Astrocyte (in vitro differentiated cells and primary cell): ENCODE measurements at regions not wholly inside any gene's neighbourhood (a gene's known extent, or its start where the extent isn't known, plus 50 kb on each side); places are given as distances from the start of the nearest gene placed in this dataset.

ENCODE experiments used
- DNase-seq: peaks from one replicate; pipeline ENCODE4 v3.0.0-alpha.2; 2010; ENCODE audit warnings: low read depth
- FAIRE-seq: peaks from 2 replicates; lab custom pipeline; 2011; peaks lifted over from hg19 to GRCh38; lab: Jason Lieb, UNC
- H2AFZ ChIP-seq: 2 replicates; pipeline ENCODE4 v1.6.0; 2012; ENCODE audit warnings: low read depth, low read length, inconsistent platforms
- H3K27ac ChIP-seq: 2 replicates; pipeline ENCODE4 v1.5.1; 2011; ENCODE audit warnings: low read depth, low read length, inconsistent platforms
- H3K27me3 ChIP-seq: 2 replicates; pipeline ENCODE4 v1.6.0; 2011; ENCODE audit warnings: low read length, inconsistent platforms; ENCODE audit not compliant: insufficient read depth
- H3K36me3 ChIP-seq: 2 replicates; pipeline ENCODE4 v1.5.1; 2011; ENCODE audit warnings: low read length, inconsistent platforms; ENCODE audit not compliant: insufficient read depth
- H3K4me1 ChIP-seq: 2 replicates; pipeline ENCODE4 v1.5.1; 2011; ENCODE audit warnings: low read length, inconsistent platforms; ENCODE audit not compliant: insufficient read depth
- H3K4me2 ChIP-seq: 2 replicates; pipeline ENCODE4 v1.6.0; 2012; ENCODE audit warnings: low read length, inconsistent platforms
- H3K4me3 ChIP-seq: 2 replicates; pipeline ENCODE4 v1.5.1; 2011; ENCODE audit warnings: low read depth, mild to moderate bottlenecking, low read length, inconsistent platforms; ENCODE audit not compliant: insufficient read depth
- H3K79me2 ChIP-seq: 2 replicates; pipeline ENCODE4 v1.6.0; 2012; ENCODE audit warnings: mild to moderate bottlenecking, low read length, inconsistent platforms; ENCODE audit not compliant: insufficient read depth
- H3K9ac ChIP-seq: 2 replicates; pipeline ENCODE4 v1.6.0; 2012; ENCODE audit warnings: mild to moderate bottlenecking, low read length, inconsistent platforms
- H3K9me3 ChIP-seq: 2 replicates; pipeline ENCODE4 v1.5.1; 2012; ENCODE audit warnings: low read depth, mild to moderate bottlenecking, low read length, inconsistent platforms; ENCODE audit not compliant: insufficient read depth
- H4K20me1 ChIP-seq: 2 replicates; pipeline ENCODE4 v1.6.0; 2012; ENCODE audit warnings: low read length, inconsistent platforms; ENCODE audit not compliant: insufficient read depth
- H3K27ac Mint-ChIP-seq: one replicate; pipeline ENCODE4 v1.8.0; 2021; ENCODE audit warnings: mild to moderate bottlenecking, mixed read lengths; ENCODE audit not compliant: unreplicated experiment
- H3K27me3 Mint-ChIP-seq: one replicate; pipeline ENCODE4 v1.8.0; 2021; ENCODE audit warnings: low read depth, mixed read lengths; ENCODE audit not compliant: unreplicated experiment
- H3K36me3 Mint-ChIP-seq: one replicate; pipeline ENCODE4 v1.8.0; 2021; ENCODE audit warnings: low read depth, mixed read lengths; ENCODE audit not compliant: unreplicated experiment
- H3K4me1 Mint-ChIP-seq: one replicate; pipeline ENCODE4 v1.8.0; 2021; ENCODE audit warnings: low read depth, mixed read lengths; ENCODE audit not compliant: unreplicated experiment
- H3K4me3 Mint-ChIP-seq: one replicate; pipeline ENCODE4 v1.8.0; 2021; ENCODE audit warnings: mild to moderate bottlenecking, moderate library complexity, mixed read lengths; ENCODE audit not compliant: unreplicated experiment
- H3K9me3 Mint-ChIP-seq: one replicate; pipeline ENCODE4 v1.8.0; 2021; ENCODE audit warnings: mild to moderate bottlenecking, mixed read lengths; ENCODE audit not compliant: unreplicated experiment
- EZH2 ChIP-seq: IDR thresholded peaks from 2 replicates; pipeline ENCODE4 v1.6.1; 2012; ENCODE audit warnings: mild to moderate bottlenecking, low read length, inconsistent platforms; ENCODE audit not compliant: insufficient read depth
- TF ChIP-seq, protein P1 (sequence below): IDR thresholded peaks from 2 replicates; pipeline ENCODE4 v1.5.1; 2011; ENCODE audit warnings: low read depth, mild to moderate bottlenecking, inconsistent platforms, low read length, moderate library complexity; ENCODE audit not compliant: insufficient read depth

DNA sequence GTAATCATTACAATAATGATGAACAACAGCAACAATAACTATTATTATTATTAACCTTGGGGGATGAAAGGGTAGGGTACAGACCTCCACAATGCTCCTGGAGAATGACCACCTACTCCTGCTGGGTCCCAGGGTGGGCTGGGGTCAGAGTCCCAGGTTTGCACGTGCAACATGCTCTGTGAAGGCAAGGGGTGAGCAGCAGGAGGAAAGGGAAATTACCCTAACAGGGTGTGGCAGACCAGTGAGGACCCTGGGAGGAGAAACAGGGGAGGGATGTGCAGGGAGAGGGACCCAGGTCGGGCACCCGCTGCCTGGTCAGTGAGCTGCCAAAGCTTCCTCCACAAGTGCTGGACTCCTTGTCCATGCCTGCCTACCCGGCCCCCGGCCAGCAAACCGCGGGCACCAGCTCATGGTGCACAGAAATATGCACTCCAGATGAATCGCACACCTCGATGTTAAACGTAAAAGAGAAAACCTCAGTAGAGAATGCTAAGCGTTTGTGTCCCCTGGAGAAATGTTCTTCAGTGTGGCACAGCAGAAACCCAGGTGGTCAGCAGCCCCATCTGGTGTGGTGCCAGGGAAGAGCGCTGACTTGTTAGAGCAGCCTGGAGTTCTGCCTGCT, 767.1 kb downstream of the KCNJ18 start:
- H3K79me2 ChIP-seq, result no peaks in the 10 kb centered on the region

DNA sequence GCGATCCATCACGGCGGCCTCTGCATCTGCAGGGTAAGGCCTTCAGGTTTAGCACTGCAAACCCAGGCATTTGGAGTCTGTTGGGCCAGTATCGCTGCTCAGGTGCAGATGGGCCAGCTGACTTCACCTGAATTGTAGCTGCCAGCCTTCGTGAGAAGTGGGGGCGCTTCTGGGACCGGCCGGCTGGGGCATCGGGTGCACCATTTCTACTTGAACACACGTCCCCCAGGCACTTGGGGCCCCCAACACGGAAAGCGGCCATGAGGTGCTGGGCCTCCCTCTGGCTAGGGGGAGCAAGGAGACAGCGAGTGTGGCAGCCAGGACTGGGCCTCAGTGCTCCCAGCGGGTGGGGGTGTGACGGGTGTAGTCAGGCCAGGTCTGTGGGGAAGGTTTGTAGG, 767.6 kb downstream of the KCNJ18 start:
- no peak for TF ChIP-seq EZH2
- TF ChIP-seq, protein P1, sequence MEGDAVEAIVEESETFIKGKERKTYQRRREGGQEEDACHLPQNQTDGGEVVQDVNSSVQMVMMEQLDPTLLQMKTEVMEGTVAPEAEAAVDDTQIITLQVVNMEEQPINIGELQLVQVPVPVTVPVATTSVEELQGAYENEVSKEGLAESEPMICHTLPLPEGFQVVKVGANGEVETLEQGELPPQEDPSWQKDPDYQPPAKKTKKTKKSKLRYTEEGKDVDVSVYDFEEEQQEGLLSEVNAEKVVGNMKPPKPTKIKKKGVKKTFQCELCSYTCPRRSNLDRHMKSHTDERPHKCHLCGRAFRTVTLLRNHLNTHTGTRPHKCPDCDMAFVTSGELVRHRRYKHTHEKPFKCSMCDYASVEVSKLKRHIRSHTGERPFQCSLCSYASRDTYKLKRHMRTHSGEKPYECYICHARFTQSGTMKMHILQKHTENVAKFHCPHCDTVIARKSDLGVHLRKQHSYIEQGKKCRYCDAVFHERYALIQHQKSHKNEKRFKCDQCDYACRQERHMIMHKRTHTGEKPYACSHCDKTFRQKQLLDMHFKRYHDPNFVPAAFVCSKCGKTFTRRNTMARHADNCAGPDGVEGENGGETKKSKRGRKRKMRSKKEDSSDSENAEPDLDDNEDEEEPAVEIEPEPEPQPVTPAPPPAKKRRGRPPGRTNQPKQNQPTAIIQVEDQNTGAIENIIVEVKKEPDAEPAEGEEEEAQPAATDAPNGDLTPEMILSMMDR, result no peak
- Histone ChIP-seq H3K4me1 (no peaks in the 10 kb centered on the region), H3K27ac (no peak overlapping the region), H3K27me3 (no peaks in the 10 kb centered on the region), H3K9me3 (peaks cover 4% of the 10 kb centered on the region), H3K9ac (no peak overlapping the region), H3K4me2 (no peak overlapping the region), H3K4me3 (no peak overlapping the region), H3K36me3 (no peaks in the 10 kb centered on the region), H3K79me2 (no peaks in the 10 kb centered on the region), H4K20me1 (no peaks in the 10 kb centered on the region), H2AFZ (no peak overlapping the region)
- no peak overlapping the region for H3K27ac Mint-ChIP-seq
- no peaks in the 10 kb centered on the region for H3K27me3 Mint-ChIP-seq
- no peak overlapping the region for H3K4me3 Mint-ChIP-seq
- peaks cover 19% of the 10 kb centered on the region for H3K9me3 Mint-ChIP-seq
- no peak for FAIRE-seq
- no peaks in the 10 kb centered on the region for H3K36me3 Mint-ChIP-seq
- no peak for DNase-seq
- no peaks in the 10 kb centered on the region for H3K4me1 Mint-ChIP-seq

More for the DNA sequence above, 767.1 kb downstream of the KCNJ18 start:
- Mint-ChIP-seq H3K36me3 (no peaks in the 10 kb centered on the region), H3K9me3 (peaks cover 18% of the 10 kb centered on the region), H3K27me3 (no peaks in the 10 kb centered on the region), H3K27ac (no peak overlapping the region), H3K4me1 (no peaks in the 10 kb centered on the region), H3K4me3 (no peak overlapping the region)
- peaks cover 5% of the 10 kb centered on the region for H3K9me3 ChIP-seq
- H3K9ac ChIP-seq, result no peak overlapping the region
- H3K4me3 ChIP-seq, result no peak overlapping the region
- TF ChIP-seq, protein P1, result no peak
- TF ChIP-seq EZH2, result no peak
- no peak overlapping the region for H2AFZ ChIP-seq
- no peak overlapping the region for H3K4me2 ChIP-seq
- H3K36me3 ChIP-seq, result no peaks in the 10 kb centered on the region
- no peak overlapping the region for H3K27ac ChIP-seq
- FAIRE-seq (no peak), DNase-seq (no peak)
- no peaks in the 10 kb centered on the region for H4K20me1 ChIP-seq
- no peaks in the 10 kb centered on the region for H3K4me1 ChIP-seq
- H3K27me3 ChIP-seq, result no peaks in the 10 kb centered on the region

DNA sequence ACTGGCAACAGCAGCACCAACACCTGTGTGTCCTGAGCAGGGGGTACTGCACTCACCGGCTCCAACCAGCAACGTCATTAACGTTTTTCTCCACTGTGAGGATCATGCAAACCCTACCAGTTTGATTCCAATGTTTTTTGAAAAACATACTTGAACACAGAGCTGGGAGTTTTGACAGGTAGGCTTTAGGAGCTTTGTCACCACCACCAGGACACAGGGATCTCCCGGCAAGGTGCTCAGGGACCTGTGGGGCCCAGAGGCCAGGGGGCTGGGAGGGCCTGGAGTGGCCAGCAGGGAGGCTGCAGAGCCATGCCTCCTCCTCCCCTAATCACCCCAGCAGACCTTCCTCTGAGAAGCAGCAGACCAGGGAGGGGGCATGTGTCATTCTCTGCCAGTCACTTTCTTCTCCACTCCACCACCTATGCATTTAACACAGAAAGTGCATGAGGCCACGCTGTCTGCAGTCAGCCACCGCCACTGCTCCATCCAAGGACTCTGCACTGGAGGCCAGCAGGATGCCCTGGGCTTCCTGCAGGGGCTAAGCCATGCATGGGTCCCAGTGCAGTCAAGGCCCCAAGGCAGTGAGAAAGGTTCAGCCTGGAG, 768.2 kb downstream of the KCNJ18 start:
- Histone ChIP-seq H3K4me2 (no peak overlapping the region), H3K9ac (no peak overlapping the region), H4K20me1 (no peaks in the 10 kb centered on the region), H3K27me3 (no peaks in the 10 kb centered on the region), H3K4me1 (no peaks in the 10 kb centered on the region), H3K27ac (no peak overlapping the region), H2AFZ (no peak overlapping the region), H3K4me3 (no peak overlapping the region), H3K79me2 (no peaks in the 10 kb centered on the region), H3K9me3 (no peaks in the 10 kb centered on the region), H3K36me3 (no peaks in the 10 kb centered on the region)
- H3K4me3 Mint-ChIP-seq, result no peak overlapping the region
- H3K27me3 Mint-ChIP-seq, result no peaks in the 10 kb centered on the region
- no peak overlapping the region for H3K27ac Mint-ChIP-seq
- peaks cover 19% of the 10 kb centered on the region for H3K9me3 Mint-ChIP-seq
- H3K36me3 Mint-ChIP-seq, result no peaks in the 10 kb centered on the region
- TF ChIP-seq EZH2, result no peak
- TF ChIP-seq, protein P1, result no peak
- FAIRE-seq (no peak), DNase-seq (no peak)
- no peaks in the 10 kb centered on the region for H3K4me1 Mint-ChIP-seq
